ENCODE measurements at regions not wholly inside any gene's neighbourhood (a gene's known extent, or its start where the extent isn't known, plus 50 kb on each side); places are given as distances from the start of the nearest gene placed in this dataset.

DNA sequence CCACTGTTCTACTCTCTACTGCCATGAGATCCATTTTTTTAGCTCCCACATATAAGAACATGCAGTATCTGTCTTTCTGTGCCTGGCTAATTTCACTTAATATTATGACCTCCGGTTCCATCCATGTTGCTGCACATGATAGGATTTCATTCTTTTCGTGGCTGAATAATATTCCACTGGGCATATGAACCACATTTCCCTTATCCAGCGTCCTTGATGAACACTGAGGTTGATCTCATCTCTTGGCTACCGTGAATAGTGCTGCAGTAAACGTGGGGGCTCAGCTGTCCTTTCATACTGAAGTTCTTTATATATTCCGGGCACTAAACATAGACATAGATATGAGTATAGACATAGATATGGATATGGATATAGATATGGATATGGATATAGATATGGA, 109.3 kb upstream of the TNRC6C start:
- no peak for DNase-seq

GRCh38 chr17:77851921-77852320, 106.6 kb upstream of the TNRC6C start:
- no peak for DNase-seq

- no peak for DNase-seq
These were observed 105.8 kb upstream of the TNRC6C start for GRCh38 chr17:77852731-77853130.

DNA sequence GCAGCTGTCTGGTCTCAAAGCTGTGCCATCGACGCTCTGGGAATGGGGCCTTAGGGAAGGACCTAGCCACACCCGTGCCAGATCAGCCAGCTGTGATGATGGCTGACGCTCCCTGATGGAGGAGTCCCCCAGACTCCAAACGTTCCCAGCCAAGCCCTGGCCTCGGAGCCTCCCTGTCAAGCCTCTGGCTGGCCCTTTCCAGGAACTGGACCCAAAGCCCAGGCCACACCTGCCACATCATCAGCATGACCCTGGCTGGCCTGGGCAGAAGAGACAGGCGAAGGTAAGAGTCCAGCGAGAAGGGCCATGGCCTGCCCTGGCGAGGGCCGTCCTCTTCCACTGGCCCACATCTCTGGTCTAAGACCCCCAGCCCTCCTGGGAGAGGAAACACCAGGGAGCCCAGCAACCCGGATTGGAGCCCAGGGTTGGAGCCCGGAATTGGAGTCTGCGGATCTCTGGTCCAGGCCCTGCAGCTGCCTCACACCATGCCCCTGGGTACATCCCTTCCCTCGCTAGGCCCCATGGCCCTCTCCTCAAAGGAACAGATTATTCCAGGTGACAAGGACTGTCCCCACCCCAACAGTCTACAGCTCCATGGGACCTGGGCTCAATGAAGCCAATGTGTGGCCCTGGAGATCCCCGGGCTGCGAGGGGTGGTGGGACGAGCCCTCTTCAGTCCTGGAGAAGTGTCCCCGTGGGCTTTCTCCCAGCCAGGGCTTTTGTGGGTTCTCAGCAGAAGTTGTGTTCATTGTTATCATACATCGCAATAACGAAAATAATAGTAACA, 105.1 kb upstream of the TNRC6C start:
- no peak for DNase-seq

- DNase-seq = no peak
These were observed 104.3 kb upstream of the TNRC6C start for GRCh38 chr17:77854083-77854758.

DNA sequence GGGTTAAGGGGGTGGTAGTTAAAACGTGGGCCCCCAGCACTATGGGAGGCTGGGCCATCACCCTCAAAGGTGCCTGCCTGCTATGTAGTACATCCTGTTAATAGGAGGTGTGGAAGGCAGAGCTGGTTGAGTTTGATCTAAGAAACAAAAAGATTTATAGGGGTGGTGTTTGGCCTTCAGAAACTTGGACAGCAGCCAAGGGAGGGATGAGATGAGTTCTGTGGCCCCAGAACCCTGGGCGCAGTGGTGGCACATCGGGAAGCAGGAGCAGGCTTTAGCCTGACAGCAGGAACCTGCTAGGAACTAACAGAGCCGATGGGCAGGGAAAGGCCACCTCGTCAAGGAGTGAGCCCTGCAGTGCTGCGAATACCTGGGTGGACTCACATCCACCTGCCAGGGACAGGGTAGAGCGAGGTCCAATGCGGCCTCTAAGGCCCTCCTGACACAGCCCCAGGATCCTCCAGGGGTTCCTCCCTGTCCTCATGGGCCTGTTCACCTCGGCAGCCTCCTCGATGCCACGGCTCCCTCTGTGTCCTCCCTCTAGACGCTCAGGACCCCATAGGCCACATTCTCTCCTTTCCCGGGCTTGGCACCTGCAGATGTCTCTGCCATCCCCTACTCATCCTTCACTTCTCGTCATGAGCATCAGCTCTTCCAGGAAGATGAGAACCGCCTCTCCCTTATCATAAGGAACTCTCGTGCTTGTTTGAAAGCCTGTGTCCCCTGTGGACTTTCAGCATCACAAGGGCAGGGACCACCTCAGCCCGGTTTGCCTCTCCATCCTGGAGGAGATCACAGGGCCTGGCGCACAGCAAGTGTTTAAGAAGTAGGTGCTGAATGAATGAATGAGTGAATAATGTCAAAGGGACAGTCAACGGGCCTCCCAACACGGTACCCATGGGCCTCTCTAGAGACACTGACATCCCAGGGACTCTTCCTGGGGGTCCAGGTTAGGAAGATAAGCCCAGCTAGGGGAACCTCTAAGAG, 103.5 kb upstream of the TNRC6C start:
- no peak for DNase-seq

DNA sequence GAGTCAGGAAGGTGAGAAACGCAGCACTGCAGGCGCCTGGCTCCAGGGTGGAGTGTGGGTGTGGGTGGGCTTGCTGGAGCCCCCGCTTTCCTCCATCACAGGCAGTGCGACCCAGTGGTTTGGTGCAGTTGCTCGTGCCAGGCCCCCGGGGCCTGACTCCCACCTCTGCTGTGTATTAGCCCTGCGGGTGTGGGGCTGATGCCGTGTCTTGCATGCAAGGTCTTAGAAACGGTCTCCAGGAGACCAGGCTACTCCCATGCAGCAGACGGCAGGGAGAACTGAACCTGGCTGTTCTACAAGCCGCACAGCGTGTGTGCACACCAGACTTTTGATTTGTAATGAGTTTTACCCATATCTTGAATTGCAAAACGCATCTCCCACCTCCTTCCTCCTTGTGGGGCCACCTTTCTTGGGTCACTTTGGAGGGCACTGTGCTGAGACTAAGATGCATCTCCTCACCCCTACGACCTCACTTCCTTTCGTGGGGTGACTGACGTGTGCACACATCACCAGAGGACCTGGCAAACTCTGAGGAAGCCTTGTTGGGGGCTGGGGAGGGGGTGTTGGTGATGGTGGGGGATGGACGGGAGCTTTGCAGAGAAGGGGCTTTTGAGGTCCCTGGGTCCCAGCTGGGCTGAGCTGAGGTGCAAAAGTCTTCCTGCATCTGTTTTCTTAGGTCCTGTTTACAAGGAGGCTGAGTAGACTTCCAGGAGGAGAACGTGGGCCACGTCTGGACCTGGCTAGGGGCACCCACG, 101.8 kb upstream of the TNRC6C start:
- no peak for DNase-seq

GRCh38 chr17:77857306-77857555, 101.3 kb upstream of the TNRC6C start:
- DNase-seq = no peak

- DNase-seq = no peak
These were observed 100.9 kb upstream of the TNRC6C start for GRCh38 chr17:77857613-77858012.

DNA sequence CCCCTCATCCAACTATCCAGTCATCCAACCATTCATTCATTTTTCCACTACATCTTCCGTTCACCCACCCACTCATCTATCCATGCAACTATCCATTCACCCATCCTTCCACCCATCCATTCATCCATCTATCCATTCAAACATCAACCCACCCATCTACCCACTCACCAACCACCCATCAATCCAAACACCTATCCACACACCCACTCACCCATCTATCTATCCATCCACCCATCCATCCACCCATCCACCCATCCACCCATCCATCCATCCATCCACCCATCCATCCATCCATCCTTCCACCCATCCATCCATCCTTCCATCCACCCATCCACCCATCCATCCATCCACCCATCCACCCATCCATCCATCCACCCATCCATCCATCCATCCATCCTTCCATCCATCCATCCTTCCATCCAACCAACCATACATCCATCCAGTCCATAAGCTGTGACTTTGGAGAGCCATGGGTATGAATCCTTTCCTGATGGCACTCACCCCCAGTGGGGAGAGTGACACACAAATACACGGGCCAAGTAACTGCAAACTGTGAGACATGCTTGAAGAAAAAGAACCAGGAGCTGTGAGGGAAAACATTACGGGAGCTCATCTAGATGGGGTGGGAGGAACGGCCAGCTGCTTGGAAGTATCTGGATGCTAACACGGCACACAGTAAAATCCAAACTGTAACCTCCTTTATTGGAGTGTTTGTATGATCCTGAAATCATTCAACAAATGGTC, 100.0 kb upstream of the TNRC6C start:
- DNase-seq = no peak

GRCh38 chr17:77859035-77859810, 99.3 kb upstream of the TNRC6C start:
- no peak for DNase-seq

- no peak for DNase-seq
These were observed 97.3 kb upstream of the TNRC6C start for GRCh38 chr17:77861133-77861695.

- DNase-seq = no peak
These were observed 96.4 kb upstream of the TNRC6C start for GRCh38 chr17:77861981-77862645.

DNA sequence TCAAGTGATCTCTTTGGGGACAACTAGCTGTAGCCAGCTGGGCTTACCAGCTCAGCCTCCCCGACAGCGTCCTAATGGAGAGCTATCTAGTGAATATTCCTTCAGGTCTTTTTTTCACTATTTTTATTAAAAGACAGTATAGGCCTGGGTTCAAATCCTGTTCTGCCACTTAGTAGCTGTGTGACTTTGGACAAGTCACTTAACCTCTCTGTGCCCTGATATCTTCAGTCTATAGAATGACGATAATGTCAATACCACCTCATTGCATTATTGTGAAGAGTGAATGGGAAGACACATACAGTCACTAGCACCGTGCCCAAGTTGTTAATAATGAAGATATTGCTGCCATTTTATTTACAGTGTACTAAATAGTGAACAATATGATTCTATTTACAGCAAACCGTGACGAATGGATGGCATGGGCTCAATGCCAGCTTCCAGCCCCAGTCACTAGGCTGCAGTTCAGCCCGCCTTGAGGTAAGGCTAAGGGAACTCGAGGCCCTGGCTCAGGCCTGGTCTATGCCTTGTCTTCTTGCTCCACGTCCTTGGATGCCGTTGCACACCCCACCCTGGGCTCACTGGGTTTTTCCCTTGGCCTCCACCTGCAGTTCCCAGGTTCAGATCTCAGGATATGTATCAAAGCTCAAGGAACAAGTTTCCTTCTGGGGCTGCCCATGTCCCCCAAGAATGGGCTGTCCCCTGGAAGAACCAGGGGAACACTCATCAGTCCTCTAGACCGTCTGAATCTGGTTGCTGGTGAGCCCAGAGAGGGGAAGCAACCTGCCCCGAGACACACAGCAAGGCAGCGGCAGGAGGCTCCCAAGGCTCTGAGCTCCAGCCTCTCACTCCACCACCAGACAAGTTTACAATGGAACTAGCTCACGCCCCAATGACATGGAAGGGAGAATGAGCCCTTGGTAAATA, 95.4 kb upstream of the TNRC6C start:
- peak; percentile 38 for DNase-seq

GRCh38 chr17:77863814-77864161, 94.7 kb upstream of the TNRC6C start:
- DNase-seq = peak; percentile 86

- no peak for DNase-seq
These were observed 94.0 kb upstream of the TNRC6C start for GRCh38 chr17:77864234-77865111.

DNA sequence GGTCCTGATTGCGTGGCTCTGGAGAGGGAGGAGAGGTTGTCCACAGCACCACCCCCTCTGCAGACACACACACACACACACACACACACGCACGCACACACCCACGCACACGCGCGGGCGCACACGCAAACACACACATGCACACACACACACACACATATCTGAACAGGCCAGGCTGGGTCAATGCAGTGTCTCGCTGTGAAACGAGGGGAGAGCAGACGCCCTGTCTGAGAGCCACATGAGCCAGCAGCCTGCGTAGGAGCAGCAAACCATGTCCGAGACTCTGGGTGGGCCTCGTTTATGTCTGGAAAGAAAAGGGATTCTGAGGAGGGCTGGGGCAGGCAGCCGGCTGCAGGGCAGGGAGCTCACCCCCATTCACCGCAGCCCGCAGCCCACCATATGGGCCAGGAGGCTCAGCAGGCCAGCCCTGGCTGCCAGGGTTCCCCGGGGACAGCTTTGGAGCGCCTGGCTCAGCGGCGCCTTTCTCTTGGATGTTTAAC, 93.3 kb upstream of the TNRC6C start:
- no peak for DNase-seq

DNA sequence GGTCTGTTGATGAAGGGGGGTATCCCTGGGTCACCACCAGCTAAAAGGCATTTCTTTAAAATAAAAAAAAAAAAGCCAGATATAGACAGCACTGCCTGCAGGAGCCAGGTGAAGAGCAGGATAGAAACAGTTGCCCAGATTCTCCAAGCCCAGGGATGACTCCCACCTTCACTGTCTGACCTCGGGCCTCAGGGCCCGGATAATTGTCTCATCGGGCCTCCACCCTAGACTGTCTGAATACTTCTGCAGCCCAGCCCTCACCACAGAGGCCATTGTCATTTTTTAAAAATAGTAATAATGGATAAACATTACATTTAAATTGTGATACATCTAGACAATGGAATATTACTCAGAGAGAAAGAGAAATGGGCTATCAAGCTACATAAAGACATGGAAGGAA, 92.8 kb upstream of the TNRC6C start:
- no peak for DNase-seq
